Neural cell (in vitro differentiated cells): ENCODE measurements at regions not wholly inside any gene's neighbourhood (a gene's known extent, or its start where the extent isn't known, plus 50 kb on each side); places are given as distances from the start of the nearest gene placed in this dataset.
"Not testable (repeated sequence)": the region's sequence is repeated elsewhere in the genome, so short reads cannot be mapped to it uniquely, and the experiment has no call there.

Experiments used
- EP300 ChIP-seq: fragments of 450-650 bp; conservative IDR thresholded peaks from 2 replicates; pipeline ENCODE4 v1.6.1; 2014; ENCODE audit warnings: antibody characterized with exemption, mild to moderate bottlenecking, moderate library complexity; ENCODE audit not compliant: poor library complexity, severe bottlenecking
- EZH2 ChIP-seq: fragments of 200-600, 300-800 bp; shearing (Covaris generic), sonication (generic); IDR thresholded peaks from 2 replicates; pipeline ENCODE4 v1.6.1; 2014; ENCODE audit warnings: antibody characterized with exemption, low read length, borderline replicate concordance, mild to moderate bottlenecking; ENCODE audit not compliant: insufficient read depth, poor library complexity, severe bottlenecking
- MXI1 ChIP-seq: fragments of 450-650 bp; conservative IDR thresholded peaks from 2 replicates; pipeline ENCODE4 v1.6.1; 2014; ENCODE audit warnings: antibody characterized with exemption, mild to moderate bottlenecking; ENCODE audit not compliant: poor library complexity, severe bottlenecking
- TF ChIP-seq, protein P1 (sequence below): fragments of 450-650 bp; IDR thresholded peaks from 2 replicates; pipeline ENCODE4 v1.5.1; 2014; ENCODE audit warnings: antibody characterized with exemption, mild to moderate bottlenecking, moderate library complexity; ENCODE audit not compliant: poor library complexity, severe bottlenecking
- TF ChIP-seq, protein P2 (sequence below): IDR thresholded peaks from 2 replicates; pipeline ENCODE4 v1.6.1; 2012; ENCODE audit warnings: borderline replicate concordance

DNA sequence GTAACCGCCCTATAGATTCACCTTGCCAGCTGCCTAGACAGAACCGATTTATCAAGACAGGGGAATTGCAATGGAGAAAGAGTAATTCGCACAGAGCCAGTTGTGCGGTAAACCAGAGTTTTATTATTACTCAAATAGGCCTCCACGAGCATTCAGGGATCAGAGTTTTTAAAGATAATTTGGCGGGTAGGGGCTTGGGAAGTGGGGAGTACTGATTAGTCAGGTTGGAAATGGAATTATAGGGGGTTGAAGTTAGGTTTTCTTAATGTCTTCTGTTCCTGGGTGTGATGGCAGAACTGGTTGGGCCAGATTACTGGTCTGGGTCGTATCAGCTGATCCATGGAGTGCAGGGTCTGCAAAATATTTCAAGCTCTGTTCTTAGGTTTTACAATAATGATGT is 756.9 kb upstream of the ADGRB3 start:
- TF ChIP-seq, protein P1, sequence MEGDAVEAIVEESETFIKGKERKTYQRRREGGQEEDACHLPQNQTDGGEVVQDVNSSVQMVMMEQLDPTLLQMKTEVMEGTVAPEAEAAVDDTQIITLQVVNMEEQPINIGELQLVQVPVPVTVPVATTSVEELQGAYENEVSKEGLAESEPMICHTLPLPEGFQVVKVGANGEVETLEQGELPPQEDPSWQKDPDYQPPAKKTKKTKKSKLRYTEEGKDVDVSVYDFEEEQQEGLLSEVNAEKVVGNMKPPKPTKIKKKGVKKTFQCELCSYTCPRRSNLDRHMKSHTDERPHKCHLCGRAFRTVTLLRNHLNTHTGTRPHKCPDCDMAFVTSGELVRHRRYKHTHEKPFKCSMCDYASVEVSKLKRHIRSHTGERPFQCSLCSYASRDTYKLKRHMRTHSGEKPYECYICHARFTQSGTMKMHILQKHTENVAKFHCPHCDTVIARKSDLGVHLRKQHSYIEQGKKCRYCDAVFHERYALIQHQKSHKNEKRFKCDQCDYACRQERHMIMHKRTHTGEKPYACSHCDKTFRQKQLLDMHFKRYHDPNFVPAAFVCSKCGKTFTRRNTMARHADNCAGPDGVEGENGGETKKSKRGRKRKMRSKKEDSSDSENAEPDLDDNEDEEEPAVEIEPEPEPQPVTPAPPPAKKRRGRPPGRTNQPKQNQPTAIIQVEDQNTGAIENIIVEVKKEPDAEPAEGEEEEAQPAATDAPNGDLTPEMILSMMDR: not testable (repeated sequence)
- not testable (repeated sequence) for TF ChIP-seq EP300, MXI1, EZH2
- TF ChIP-seq, protein P2, sequence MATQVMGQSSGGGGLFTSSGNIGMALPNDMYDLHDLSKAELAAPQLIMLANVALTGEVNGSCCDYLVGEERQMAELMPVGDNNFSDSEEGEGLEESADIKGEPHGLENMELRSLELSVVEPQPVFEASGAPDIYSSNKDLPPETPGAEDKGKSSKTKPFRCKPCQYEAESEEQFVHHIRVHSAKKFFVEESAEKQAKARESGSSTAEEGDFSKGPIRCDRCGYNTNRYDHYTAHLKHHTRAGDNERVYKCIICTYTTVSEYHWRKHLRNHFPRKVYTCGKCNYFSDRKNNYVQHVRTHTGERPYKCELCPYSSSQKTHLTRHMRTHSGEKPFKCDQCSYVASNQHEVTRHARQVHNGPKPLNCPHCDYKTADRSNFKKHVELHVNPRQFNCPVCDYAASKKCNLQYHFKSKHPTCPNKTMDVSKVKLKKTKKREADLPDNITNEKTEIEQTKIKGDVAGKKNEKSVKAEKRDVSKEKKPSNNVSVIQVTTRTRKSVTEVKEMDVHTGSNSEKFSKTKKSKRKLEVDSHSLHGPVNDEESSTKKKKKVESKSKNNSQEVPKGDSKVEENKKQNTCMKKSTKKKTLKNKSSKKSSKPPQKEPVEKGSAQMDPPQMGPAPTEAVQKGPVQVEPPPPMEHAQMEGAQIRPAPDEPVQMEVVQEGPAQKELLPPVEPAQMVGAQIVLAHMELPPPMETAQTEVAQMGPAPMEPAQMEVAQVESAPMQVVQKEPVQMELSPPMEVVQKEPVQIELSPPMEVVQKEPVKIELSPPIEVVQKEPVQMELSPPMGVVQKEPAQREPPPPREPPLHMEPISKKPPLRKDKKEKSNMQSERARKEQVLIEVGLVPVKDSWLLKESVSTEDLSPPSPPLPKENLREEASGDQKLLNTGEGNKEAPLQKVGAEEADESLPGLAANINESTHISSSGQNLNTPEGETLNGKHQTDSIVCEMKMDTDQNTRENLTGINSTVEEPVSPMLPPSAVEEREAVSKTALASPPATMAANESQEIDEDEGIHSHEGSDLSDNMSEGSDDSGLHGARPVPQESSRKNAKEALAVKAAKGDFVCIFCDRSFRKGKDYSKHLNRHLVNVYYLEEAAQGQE: not testable (repeated sequence)
